NT2/D1 (cell line): ENCODE measurements at regions not wholly inside any gene's neighbourhood (a gene's known extent, or its start where the extent isn't known, plus 50 kb on each side); places are given as distances from the start of the nearest gene placed in this dataset.

Experiments used
- YY1 ChIP-seq: IDR thresholded peaks from 2 replicates; pipeline ENCODE4 v1.6.1; 2011; ENCODE audit not compliant: insufficient read length, insufficient read depth
- ZNF274 ChIP-seq: IDR thresholded peaks from 2 replicates; pipeline ENCODE4 v1.6.1; 2011; ENCODE audit warnings: mild to moderate bottlenecking, low read depth, low read length

- TF ChIP-seq YY1, result no peak
- no peak for TF ChIP-seq ZNF274
These were observed 130.9 kb downstream of the CHSY1 start for GRCh38 chr15:101120987-101121386.
